A549 (cell line): ENCODE measurements at regions not wholly inside any gene's neighbourhood (a gene's known extent, or its start where the extent isn't known, plus 50 kb on each side); places are given as distances from the start of the nearest gene placed in this dataset.

ENCODE experiments used
- CTCF ChIP-seq: fragments of >200 bp; sonication (Bioruptor Twin); formaldehyde crosslinking; IDR thresholded peaks from 3 replicates; pipeline ENCODE4 v1.5.1; 2016
- EHMT2 ChIP-seq: fragments of 200-600 bp; sonication (generic); IDR thresholded peaks from 2 replicates; pipeline ENCODE4 v1.6.1; 2016; ENCODE audit warnings: antibody characterized with exemption, low read depth, mild to moderate bottlenecking, moderate library complexity
- POLR2A ChIP-seq: IDR thresholded peaks from 2 replicates; pipeline ENCODE4 v1.6.1; 2012; ENCODE audit warnings: mild to moderate bottlenecking, low read length
- REST ChIP-seq: fragments of 200-600 bp; sonication (generic); IDR thresholded peaks from 2 replicates; pipeline ENCODE4 v1.6.1; 2016; ENCODE audit warnings: antibody characterized with exemption, mild to moderate bottlenecking, moderate library complexity

- no peak for TF ChIP-seq CTCF
- no peak for TF ChIP-seq POLR2A
- no peak for TF ChIP-seq EHMT2
- TF ChIP-seq REST: no peak
Measured at GRCh38 chr7:8378349-8379019, 54.9 kb upstream of the NXPH1 start.
